ENCODE measurements at regions not wholly inside any gene's neighbourhood (a gene's known extent, or its start where the extent isn't known, plus 50 kb on each side); places are given as distances from the start of the nearest gene placed in this dataset.

DNA sequence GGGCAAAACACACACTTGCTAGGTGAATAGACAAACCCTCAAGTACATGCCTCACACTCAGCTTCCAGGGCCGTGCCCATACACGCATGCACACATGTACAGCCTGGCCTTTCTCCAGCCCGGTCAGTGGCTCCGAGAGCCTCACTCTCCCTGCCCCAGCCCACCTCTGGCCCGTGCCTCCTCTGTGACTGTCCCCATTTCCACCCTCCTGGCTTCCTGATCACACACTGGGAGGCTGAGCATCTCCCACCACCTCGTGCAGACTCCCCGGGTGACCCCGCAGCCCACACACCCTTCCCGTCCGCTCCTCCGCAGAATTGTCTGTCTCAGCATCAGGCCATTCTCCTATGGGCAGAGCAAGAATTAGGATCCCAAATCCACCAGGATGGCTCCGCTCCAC, 634.1 kb downstream of the TBC1D22A start:
- TF ChIP-seq, protein P1, sequence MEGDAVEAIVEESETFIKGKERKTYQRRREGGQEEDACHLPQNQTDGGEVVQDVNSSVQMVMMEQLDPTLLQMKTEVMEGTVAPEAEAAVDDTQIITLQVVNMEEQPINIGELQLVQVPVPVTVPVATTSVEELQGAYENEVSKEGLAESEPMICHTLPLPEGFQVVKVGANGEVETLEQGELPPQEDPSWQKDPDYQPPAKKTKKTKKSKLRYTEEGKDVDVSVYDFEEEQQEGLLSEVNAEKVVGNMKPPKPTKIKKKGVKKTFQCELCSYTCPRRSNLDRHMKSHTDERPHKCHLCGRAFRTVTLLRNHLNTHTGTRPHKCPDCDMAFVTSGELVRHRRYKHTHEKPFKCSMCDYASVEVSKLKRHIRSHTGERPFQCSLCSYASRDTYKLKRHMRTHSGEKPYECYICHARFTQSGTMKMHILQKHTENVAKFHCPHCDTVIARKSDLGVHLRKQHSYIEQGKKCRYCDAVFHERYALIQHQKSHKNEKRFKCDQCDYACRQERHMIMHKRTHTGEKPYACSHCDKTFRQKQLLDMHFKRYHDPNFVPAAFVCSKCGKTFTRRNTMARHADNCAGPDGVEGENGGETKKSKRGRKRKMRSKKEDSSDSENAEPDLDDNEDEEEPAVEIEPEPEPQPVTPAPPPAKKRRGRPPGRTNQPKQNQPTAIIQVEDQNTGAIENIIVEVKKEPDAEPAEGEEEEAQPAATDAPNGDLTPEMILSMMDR (IDR thresholded peaks at IDR 0.05): no peak
- TF ChIP-seq POLR2A (IDR thresholded peaks at IDR 0.05): no peak

Data from esophagus squamous epithelium (tissue), 4 donors.